ENCODE measurements at regions not wholly inside any gene's neighbourhood (a gene's known extent, or its start where the extent isn't known, plus 50 kb on each side); places are given as distances from the start of the nearest gene placed in this dataset.

DNA sequence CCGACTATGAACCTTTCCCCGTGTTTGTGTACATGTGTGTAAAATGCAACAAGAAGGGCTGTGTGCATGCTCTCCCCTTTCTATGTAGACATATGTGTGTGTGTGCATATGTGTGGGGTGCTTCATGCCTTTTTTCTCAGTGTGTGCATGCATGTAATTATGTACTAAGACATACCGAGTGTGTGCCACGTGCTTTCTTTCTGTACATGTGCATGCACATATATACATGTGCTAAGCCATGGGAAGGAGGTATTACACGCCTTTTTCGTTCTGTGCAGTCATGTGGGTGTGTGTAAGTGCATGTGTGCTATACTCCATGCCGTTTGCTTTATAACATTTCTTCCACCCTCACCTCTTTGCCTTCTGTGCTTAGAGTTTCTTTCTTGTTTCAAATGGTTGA, 544.3 kb downstream of the TNS3 start:
- TF ChIP-seq, protein P1, sequence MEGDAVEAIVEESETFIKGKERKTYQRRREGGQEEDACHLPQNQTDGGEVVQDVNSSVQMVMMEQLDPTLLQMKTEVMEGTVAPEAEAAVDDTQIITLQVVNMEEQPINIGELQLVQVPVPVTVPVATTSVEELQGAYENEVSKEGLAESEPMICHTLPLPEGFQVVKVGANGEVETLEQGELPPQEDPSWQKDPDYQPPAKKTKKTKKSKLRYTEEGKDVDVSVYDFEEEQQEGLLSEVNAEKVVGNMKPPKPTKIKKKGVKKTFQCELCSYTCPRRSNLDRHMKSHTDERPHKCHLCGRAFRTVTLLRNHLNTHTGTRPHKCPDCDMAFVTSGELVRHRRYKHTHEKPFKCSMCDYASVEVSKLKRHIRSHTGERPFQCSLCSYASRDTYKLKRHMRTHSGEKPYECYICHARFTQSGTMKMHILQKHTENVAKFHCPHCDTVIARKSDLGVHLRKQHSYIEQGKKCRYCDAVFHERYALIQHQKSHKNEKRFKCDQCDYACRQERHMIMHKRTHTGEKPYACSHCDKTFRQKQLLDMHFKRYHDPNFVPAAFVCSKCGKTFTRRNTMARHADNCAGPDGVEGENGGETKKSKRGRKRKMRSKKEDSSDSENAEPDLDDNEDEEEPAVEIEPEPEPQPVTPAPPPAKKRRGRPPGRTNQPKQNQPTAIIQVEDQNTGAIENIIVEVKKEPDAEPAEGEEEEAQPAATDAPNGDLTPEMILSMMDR (IDR thresholded peaks at IDR 0.05), result no peak
- TF ChIP-seq POLR2A (IDR thresholded peaks at IDR 0.05), result no peak
